Activated CD8-positive, alpha-beta memory T cell treated with anti-CD3 and anti-CD28 coated beads, Interleukin-2, amount 50 U/mL, for 48 hours (primary cell): ENCODE measurements at regions not wholly inside any gene's neighbourhood (a gene's known extent, or its start where the extent isn't known, plus 50 kb on each side); places are given as distances from the start of the nearest gene placed in this dataset.

ENCODE experiments used
- DNase-seq: peaks from one replicate; pipeline ENCODE4 v3.0.0-alpha.2; 2020

DNA sequence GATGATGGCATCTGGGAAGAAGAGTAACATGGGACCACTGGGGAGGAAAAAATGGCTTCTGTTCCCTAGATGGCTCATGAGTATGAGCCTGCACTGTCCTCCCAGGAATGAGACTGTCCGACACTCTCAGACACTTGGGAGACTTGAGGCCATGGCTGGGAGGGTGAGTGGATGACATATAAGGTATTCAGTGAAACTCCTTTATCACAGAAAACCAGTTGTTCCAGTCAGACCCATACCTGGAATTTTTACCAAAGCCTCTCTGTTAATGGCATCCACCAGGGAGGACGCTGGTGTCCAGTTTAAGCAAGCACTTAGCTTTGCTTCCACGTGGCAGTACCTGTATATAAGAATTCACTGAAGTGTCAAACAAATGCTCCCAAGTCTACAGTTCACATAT is 116.7 kb upstream of the C10orf90 start:
- DNase-seq: no peak

GRCh38 chr10:126795318-126795717 is 109.9 kb upstream of the DOCK1 start:
- no peak for DNase-seq

DNA sequence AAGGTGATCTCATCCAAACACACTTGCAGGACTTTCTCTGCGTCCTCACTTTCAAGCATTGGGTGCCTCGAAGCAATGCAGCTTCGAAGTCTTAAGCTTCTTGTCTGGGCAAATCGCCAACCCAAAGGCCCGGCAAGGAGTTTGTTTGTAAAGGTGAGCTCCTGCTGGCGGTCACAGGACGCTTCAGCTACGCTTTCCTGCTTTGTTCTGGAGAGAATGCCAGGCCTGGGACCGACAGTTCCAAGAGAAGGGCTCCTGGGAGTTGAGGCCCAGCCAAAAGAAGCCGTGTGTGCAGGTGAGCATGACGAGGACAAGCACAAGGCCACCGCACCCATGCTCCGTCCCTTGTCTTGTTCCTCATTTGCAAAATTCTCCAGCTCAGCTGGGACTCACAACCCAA is 106.6 kb upstream of the DOCK1 start:
- DNase-seq: no peak

GRCh38 chr10:126803394-126803793 is 101.8 kb upstream of the DOCK1 start:
- DNase-seq: no peak

- no peak for DNase-seq
Measured at GRCh38 chr10:126804396-126804795, 100.8 kb upstream of the DOCK1 start.

- no peak for DNase-seq
Measured at GRCh38 chr10:126806498-126806897, 98.7 kb upstream of the DOCK1 start.

DNA sequence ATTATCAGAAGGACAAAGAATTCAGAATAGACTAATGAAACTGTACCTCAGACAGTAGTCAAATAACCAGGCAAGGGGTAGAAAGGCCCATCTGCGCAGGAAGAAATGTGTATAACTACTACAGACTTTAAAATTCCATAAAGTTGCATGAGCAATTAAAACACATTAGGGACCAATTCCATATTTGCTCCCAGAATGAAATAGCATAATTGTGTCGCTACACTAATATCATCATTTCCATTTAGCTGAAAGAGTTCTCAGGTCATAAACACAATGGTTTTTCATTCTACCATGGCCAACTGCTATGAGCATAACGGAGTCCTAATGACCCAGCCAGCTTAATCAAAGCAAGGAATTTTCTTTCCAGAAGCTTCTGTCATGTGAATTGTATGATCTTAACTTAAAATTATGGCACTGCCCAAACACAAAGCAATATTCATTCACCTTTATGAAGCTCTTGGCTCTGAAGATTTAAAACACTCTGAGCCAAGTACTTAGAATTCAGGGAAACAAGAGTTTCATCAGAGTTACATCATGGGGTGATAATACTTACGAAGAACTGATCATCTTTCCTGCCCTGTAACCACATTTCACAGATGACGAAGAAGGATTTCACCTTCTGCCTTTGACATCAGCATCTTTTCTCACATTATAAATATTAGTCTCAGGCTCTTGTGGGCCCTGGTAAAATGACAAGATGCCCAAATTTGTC is 98.1 kb upstream of the DOCK1 start:
- DNase-seq: no peak

GRCh38 chr10:126808103-126808502 is 97.1 kb upstream of the DOCK1 start:
- DNase-seq: no peak

GRCh38 chr10:126813432-126813831 is 91.8 kb upstream of the DOCK1 start:
- no peak for DNase-seq

DNA sequence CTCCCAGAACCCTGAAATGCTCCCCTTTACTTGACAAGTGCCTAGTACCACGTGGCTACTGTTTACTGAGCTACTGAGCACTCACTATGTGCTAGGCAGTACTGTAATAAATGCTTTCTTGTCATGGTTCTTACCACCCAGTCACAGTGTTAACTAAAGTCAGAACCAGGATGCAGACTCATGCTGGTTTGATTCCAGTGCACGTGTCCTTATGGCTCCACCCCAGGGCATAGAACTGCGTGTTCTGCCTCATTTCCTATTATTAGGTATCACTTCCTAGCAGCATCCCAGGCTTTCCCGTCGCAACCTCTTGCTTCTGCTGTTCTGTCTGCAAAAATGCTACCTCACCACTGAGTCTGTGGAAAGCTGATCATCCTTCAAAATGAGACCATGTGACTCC is 71.7 kb upstream of the DOCK1 start:
- DNase-seq: no peak

DNA sequence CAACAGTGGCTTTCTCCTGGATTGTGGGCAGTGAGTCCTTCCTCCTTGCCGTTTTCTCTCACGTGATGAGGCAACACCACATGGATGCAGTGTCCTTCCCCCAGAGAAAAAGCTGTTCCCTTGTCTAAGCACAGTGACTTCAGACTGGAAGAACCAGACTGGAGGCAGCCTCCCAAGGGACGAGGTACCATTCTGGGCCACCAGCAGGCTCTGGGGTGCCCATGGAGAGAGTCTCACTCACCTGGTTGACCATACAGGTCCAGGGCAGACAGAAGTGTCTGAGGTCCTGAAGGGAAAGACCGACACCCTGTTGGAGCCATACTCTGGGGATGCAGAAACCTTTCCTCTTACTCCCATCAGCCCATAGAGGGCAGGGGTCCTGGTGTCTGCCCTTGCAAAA is 69.2 kb upstream of the DOCK1 start:
- no peak for DNase-seq

DNA sequence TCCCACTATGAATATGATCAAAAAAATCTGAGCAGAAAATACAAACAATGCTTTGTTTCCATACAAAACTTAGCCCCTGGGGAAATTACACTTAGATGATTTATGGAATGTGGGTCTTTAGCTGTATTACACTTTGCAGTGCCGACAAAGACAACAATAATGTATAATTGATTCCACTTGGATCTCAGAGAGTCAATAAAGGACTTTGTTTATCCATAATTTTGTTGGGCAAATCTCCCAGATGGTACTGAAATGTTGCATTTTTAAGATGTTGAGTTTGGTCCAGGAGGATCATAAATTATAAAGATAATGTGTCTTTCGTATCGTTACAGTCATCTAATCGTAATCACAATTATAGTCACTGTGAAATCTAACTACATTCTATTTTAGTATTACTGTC is 66.9 kb upstream of the DOCK1 start:
- DNase-seq: no peak

- DNase-seq: no peak
Measured at GRCh38 chr10:126839094-126839761, 66.0 kb upstream of the DOCK1 start.

GRCh38 chr10:126840576-126841135 is 64.6 kb upstream of the DOCK1 start:
- no peak for DNase-seq

- no peak for DNase-seq
Measured at GRCh38 chr10:126841341-126841895, 63.8 kb upstream of the DOCK1 start.

GRCh38 chr10:126842356-126842755 is 62.9 kb upstream of the DOCK1 start:
- no peak for DNase-seq

- no peak for DNase-seq
Measured at GRCh38 chr10:126842836-126843235, 62.4 kb upstream of the DOCK1 start.

DNA sequence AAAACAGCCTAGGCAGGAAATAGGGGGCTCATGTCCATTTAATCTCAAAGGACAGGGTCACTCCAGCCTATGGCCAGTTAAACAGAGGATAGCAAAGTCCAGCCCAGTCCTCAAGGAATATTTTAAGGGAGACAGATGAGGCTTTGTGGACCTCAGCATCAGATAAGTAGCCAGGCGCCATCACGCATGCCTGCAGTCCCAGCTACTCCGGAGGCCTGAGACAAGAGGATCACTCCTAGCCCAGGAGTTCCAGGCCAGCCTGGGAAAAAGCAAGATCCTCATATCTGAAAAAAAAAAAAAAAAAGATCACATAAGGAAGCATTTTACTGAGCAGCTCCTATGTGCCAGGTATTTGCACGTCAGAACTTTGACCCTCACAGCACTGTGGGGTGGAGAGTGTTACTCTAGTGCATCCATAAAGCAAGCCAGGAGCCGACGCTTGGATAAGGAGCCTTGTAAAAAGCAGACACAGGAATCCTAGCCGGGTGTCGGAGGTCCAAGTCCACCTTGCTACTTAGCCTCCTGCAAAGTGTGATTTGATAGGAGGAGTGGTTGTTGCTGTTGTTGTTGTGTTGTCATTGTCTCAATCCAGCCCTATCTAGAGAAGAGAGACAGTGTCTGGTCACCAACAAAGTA is 61.8 kb upstream of the DOCK1 start:
- no peak for DNase-seq

DNA sequence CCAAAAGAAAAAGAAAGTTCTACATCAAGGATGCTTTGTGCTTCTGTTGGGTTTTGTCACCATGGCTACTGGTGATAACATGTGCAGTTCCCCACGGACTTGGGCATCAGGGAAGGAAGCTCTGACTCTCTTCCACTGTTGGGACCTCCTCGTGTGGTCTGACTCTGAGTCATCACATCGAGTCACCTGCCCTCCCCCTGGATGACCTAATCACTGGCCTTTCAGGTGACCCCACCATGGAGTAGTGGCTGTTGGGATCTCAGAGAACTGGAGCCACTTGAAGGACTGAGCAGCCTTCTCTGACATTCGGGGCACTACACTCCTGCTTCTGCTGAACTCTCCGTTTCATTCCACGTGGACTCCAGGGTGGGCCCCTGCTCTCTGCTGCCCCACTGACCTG is 60.8 kb upstream of the DOCK1 start:
- no peak for DNase-seq

DNA sequence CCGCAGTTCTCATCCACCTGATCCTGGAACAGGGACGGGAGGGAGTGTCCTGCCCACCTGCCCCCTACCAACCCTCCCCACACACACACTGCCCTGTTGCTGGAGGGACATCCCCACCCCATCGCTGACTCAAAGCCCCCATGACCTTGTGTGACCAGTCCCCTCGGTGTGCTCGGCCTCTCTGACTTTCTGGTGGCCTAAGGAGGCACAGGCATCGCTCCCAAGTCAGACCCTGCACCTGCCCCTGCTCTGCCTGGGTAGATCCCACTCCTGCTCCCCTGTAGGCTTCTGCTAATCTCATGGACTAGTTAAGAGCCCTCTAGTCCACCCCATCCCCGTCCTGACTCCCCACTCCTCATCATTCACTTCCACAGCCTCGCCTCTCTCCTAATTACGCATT is 58.8 kb upstream of the DOCK1 start:
- DNase-seq: no peak

GRCh38 chr10:126846959-126847358 is 58.3 kb upstream of the DOCK1 start:
- no peak for DNase-seq

DNA sequence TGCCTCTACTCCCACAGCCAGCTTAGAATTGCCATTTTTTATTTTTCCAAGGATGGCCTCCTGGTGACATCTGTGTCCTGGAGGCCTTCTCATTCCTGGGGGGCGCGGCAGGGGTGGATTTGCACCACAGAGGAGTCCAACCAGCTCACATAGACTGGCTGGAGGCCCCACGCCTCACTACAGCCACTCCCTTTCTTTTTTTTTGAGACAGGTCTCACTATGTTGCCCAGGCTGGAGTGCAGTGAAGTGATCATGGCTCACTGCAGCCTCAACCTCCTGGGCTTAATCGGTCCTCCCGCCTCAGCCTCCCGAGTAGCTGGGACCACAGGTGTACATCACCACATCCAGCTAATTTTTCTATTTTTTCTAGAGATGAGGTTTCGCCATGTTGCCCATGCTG is 57.6 kb upstream of the DOCK1 start:
- DNase-seq: no peak

- DNase-seq: no peak
Measured at GRCh38 chr10:126849646-126850045, 55.6 kb upstream of the DOCK1 start.
